VCaP (cell line): ENCODE measurements at regions not wholly inside any gene's neighbourhood (a gene's known extent, or its start where the extent isn't known, plus 50 kb on each side); places are given as distances from the start of the nearest gene placed in this dataset.

ENCODE experiments used
- H3K27ac ChIP-seq: fragments of 450-650 bp; 2 replicates; pipeline ENCODE4 v1.5.1; 2017
- CTCF ChIP-seq: fragments of 450-650 bp; conservative IDR thresholded peaks from 2 replicates; pipeline ENCODE4 v1.5.1; 2017; ENCODE audit warnings: mild to moderate bottlenecking, moderate library complexity

- H3K27ac ChIP-seq, result no peak overlapping the region
- TF ChIP-seq CTCF, result no peak
Measured at GRCh38 chr5:38113456-38113855, 144.9 kb upstream of the EGFLAM start.

- TF ChIP-seq CTCF, result no peak
Measured at GRCh38 chr5:38112938-38113337, 145.4 kb upstream of the EGFLAM start.

GRCh38 chr5:38110130-38110529, 148.2 kb upstream of the EGFLAM start:
- TF ChIP-seq CTCF, result no peak

More at GRCh38 chr5:38112938-38113337, 145.4 kb upstream of the EGFLAM start:
- H3K27ac ChIP-seq, result no peak overlapping the region

GRCh38 chr5:38107096-38107495, 151.3 kb upstream of the EGFLAM start:
- no peak for TF ChIP-seq CTCF

More at GRCh38 chr5:38110130-38110529, 148.2 kb upstream of the EGFLAM start:
- H3K27ac ChIP-seq, result no peak overlapping the region

GRCh38 chr5:38105801-38106200, 152.6 kb upstream of the EGFLAM start:
- no peak overlapping the region for H3K27ac ChIP-seq
- TF ChIP-seq CTCF, result no peak

More at GRCh38 chr5:38107096-38107495, 151.3 kb upstream of the EGFLAM start:
- H3K27ac ChIP-seq, result no peak overlapping the region

- no peak for TF ChIP-seq CTCF
- no peak overlapping the region for H3K27ac ChIP-seq
Measured at GRCh38 chr5:38105231-38105570, 153.2 kb upstream of the EGFLAM start.

GRCh38 chr5:38104497-38105230, 153.7 kb upstream of the EGFLAM start:
- no peak for TF ChIP-seq CTCF
- no peak overlapping the region for H3K27ac ChIP-seq
